B cell (primary cell): ENCODE measurements at regions not wholly inside any gene's neighbourhood (a gene's known extent, or its start where the extent isn't known, plus 50 kb on each side); places are given as distances from the start of the nearest gene placed in this dataset.

ENCODE experiments used
- ATAC-seq: fragments of 200-7000 bp; cut with Tn5 transposase; one replicate; pipeline ENCODE4 v1.10.0; 2021; ENCODE audit warnings: low read depth, mild to moderate bottlenecking, moderate number of reproducible peaks, moderate library complexity
- CTCF ChIA-PET: fragments of 350-600 bp; sonication (Branson Sonifier 250); formaldehyde crosslinking; loops from one replicate; lab custom pipeline; 2021; ENCODE audit warnings: antibody characterized with exemption, inconsistent platforms; lab: Charles Lee
- POLR2A ChIA-PET: fragments of 350-600 bp; sonication (Branson Sonifier 250); formaldehyde crosslinking; loops from one replicate; lab custom pipeline; 2021; ENCODE audit warnings: antibody characterized with exemption; lab: Charles Lee
- DNase-seq: peaks from one replicate; pipeline ENCODE4 v3.0.0; 2013
- H2AFZ ChIP-seq: 2 replicates; pipeline ENCODE4 v1.6.1; 2012; ENCODE audit warnings: mild to moderate bottlenecking, low read depth, low read length; ENCODE audit not compliant: insufficient read depth, poor library complexity, severe bottlenecking
- H3K27ac ChIP-seq, 2 donors: 1 replicate in 1 of 2; 2 replicates in 1 of 2; pipeline ENCODE4 v1.5.1; 2012 to 2013; ENCODE audit warnings: low read length in 2 of 2, mild to moderate bottlenecking in 2 of 2, moderate library complexity in 1 of 2
- H3K27me3 ChIP-seq, 4 experiments: fragments of 200-600 bp in 1 of 4; sonication (generic) in 1 of 4; replicated peaks in 1 of 4; 1 replicate in 2 of 4; 2 replicates in 2 of 4; pipeline versions ENCODE4 v1.6.1 to v1.7.0; 2013 to 2016; ENCODE audit warnings: low read length in 3 of 4, mild to moderate bottlenecking in 2 of 4, mixed read lengths in 1 of 4, moderate library complexity in 1 of 4; ENCODE audit not compliant: insufficient read depth in 4 of 4, control insufficient read depth in 3 of 4; ENCODE audit errors: control extremely low read depth in 1 of 4
- H3K36me3 ChIP-seq, 2 experiments: replicated peaks in 1 of 2; 1 replicate in 1 of 2; 2 replicates in 1 of 2; pipeline versions ENCODE4 v1.6.1 to v1.7.1; 2013; ENCODE audit warnings: low read length in 1 of 2; ENCODE audit not compliant: insufficient read depth in 2 of 2, control insufficient read depth in 1 of 2; ENCODE audit errors: control extremely low read depth in 1 of 2, extremely low read depth in 1 of 2
- H3K4me1 ChIP-seq, 2 donors: fragments of 200-600 bp in 1 of 2; sonication (generic) in 1 of 2; 1 replicate in 1 of 2; 2 replicates in 1 of 2; pipeline versions ENCODE4 v1.5.1 to v1.6.1; 2013 to 2017; ENCODE audit warnings: low read length in 2 of 2; ENCODE audit not compliant: control insufficient read depth in 2 of 2, insufficient read depth in 2 of 2
- H3K4me2 ChIP-seq: replicated peaks from 2 replicates; pipeline ENCODE3; 2012; ENCODE audit warnings: mild to moderate bottlenecking, low read depth, low read length; ENCODE audit not compliant: poor library complexity, severe bottlenecking
- H3K4me3 ChIP-seq, 5 experiments: fragments of 200-600 bp in 1 of 5; sonication (generic) in 1 of 5; 1 replicate in 3 of 5; 2 replicates in 2 of 5; pipeline versions ENCODE4 v1.5.1 to v1.7.0; 2011 to 2016; ENCODE audit warnings: low read length in 4 of 5, mild to moderate bottlenecking in 4 of 5, low read depth in 2 of 5, control low read depth in 1 of 5, moderate library complexity in 1 of 5; ENCODE audit not compliant: insufficient read depth in 1 of 5; ENCODE audit errors: control extremely low read depth in 1 of 5, extremely low read depth in 1 of 5
- H3K79me2 ChIP-seq: fragments of 200-600 bp; sonication (generic); one replicate; pipeline ENCODE4 v1.6.0; 2016; ENCODE audit warnings: low read length; ENCODE audit not compliant: control insufficient read depth, insufficient read depth
- H3K9ac ChIP-seq: fragments of 200-600 bp; sonication (generic); 2 replicates; pipeline ENCODE4 v1.6.1; 2017; ENCODE audit warnings: mild to moderate bottlenecking, low read length, moderate library complexity
- H3K9me3 ChIP-seq, 3 donors: one replicate each; pipeline versions ENCODE4 v1.6.1 to v1.7.1; 2013; ENCODE audit warnings: low read length in 2 of 3; ENCODE audit not compliant: control insufficient read depth in 2 of 3, insufficient read depth in 1 of 3; ENCODE audit errors: control extremely low read depth in 1 of 3
- H4K20me1 ChIP-seq: 2 replicates; pipeline ENCODE4 v1.6.0; 2012; ENCODE audit warnings: mild to moderate bottlenecking, low read length; ENCODE audit not compliant: insufficient read depth, control insufficient read depth, poor library complexity, severe bottlenecking
- H3K27ac Mint-ChIP-seq: one replicate; pipeline ENCODE4 v1.8.0; 2021; ENCODE audit warnings: mixed read lengths
- H3K27me3 Mint-ChIP-seq: one replicate; pipeline ENCODE4 v1.8.0; 2021; ENCODE audit warnings: mixed read lengths
- H3K4me1 Mint-ChIP-seq: one replicate; pipeline ENCODE4 v1.8.0; 2021; ENCODE audit warnings: mixed read lengths
- H3K4me3 Mint-ChIP-seq: one replicate; pipeline ENCODE4 v1.8.0; 2021; ENCODE audit warnings: mixed read lengths
- H3K9me3 Mint-ChIP-seq: one replicate; pipeline ENCODE4 v1.8.0; 2022; ENCODE audit warnings: mixed read lengths; ENCODE audit not compliant: insufficient read depth
- EZH2 ChIP-seq: IDR thresholded peaks from 2 replicates; pipeline ENCODE4 v1.6.1; 2012; ENCODE audit warnings: borderline replicate concordance, low read depth, mild to moderate bottlenecking, moderate library complexity, low read length; ENCODE audit not compliant: insufficient read depth, poor library complexity, severe bottlenecking
- WGBS: methylation state at CpG from one replicate; pipeline ENCODE4 v1.1.5; 2013; ENCODE audit warnings: missing lambda C conversion rate; ENCODE audit not compliant: insufficient coverage; 5-methylcytosine and 5-hydroxymethylcytosine counted together
- intact Hi-C: fragments of 100-400 bp; cut with micrococcal nuclease; formaldehyde crosslinking; loops from one replicate; pipeline ENCODE4 v1.10.0; 2022
- TF ChIP-seq, protein P1 (sequence below): fragments of 200-600 bp; IDR thresholded peaks from one replicate; pipeline ENCODE4 v1.8.0; 2022; ENCODE audit warnings: antibody characterized with exemption, mild to moderate bottlenecking

DNA sequence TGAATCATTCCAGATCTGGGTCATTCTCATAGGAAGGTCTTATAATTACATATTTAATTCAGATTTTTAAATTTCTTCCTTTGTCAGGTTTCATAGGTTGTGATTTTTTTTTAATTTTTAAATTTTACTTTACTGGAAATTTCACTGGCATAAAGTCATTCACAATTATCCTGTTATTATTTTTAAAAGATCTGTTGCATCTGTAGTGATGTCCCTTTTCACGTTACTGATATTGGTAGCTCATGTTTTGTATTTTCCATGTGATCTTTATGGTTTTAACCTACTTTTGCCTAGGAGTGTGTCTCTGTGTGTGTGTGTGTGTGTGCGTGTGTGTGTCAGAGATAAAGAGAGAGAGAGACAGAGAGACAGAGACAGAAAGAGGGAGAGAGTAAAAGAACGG is 216.6 kb upstream of the KCNJ16 start:
- no peak overlapping the region for H3K27ac Mint-ChIP-seq
- H3K4me3 ChIP-seq = no peak overlapping the region

DNA sequence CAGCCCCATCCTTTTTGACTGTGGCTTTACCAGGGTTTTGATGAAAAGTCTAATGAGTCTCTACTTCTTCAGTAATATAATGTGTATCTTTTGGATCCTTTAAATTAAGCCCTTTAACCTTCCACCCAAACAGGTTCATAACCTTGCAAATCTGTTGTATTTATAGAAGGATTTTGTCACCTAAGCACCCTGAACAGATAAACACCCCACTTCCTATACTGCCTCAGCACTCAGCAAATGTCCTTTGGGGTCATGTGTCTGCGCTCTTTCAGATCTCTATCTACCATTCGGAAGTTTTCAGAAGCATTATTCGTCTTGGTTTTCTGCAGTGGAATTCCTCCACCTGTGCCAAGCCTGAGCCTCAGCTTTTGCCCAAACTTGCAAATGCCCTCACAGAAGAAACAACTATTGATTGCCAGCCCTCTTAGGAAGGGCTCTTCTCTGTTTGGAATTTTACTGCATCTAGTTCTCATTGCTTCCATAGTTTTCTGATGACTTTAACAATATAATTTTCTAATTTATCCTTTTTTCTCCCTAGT is 214.8 kb upstream of the KCNJ16 start:
- WGBS = 95% methylated on average over 3 of the region's 3 CpGs
- CTCF ChIA-PET = no interaction called here

More for the DNA sequence above, 216.6 kb upstream of the KCNJ16 start:
- no peak overlapping the region for H3K9ac ChIP-seq
- peaks cover 3 to 6% (median 5%) of the 10 kb centered on the region in 3 donors for H3K9me3 ChIP-seq
- H3K27me3 Mint-ChIP-seq = no peaks in the 10 kb centered on the region
- no peak overlapping the region for H3K27ac ChIP-seq
- intact Hi-C loops = no loop called here
- no peaks in the 10 kb centered on the region for H3K79me2 ChIP-seq
- no peaks in the 10 kb centered on the region for H3K27me3 ChIP-seq
- no peak for DNase-seq
- ChIA-PET POLR2A (no interaction called here), CTCF (no interaction called here)
- no peak overlapping the region for H2AFZ ChIP-seq
- H3K36me3 ChIP-seq = no peaks in the 10 kb centered on the region
- H3K4me2 ChIP-seq = no peak overlapping the region
- no peak for ATAC-seq
- H4K20me1 ChIP-seq = no peaks in the 10 kb centered on the region
- no peaks in the 10 kb centered on the region for H3K4me1 Mint-ChIP-seq
- H3K9me3 Mint-ChIP-seq = peaks cover 9% of the 10 kb centered on the region
- no peaks in the 10 kb centered on the region for H3K4me1 ChIP-seq
- TF ChIP-seq EZH2 = no peak
- TF ChIP-seq, protein P1, sequence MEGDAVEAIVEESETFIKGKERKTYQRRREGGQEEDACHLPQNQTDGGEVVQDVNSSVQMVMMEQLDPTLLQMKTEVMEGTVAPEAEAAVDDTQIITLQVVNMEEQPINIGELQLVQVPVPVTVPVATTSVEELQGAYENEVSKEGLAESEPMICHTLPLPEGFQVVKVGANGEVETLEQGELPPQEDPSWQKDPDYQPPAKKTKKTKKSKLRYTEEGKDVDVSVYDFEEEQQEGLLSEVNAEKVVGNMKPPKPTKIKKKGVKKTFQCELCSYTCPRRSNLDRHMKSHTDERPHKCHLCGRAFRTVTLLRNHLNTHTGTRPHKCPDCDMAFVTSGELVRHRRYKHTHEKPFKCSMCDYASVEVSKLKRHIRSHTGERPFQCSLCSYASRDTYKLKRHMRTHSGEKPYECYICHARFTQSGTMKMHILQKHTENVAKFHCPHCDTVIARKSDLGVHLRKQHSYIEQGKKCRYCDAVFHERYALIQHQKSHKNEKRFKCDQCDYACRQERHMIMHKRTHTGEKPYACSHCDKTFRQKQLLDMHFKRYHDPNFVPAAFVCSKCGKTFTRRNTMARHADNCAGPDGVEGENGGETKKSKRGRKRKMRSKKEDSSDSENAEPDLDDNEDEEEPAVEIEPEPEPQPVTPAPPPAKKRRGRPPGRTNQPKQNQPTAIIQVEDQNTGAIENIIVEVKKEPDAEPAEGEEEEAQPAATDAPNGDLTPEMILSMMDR = no peak
- WGBS = 100% methylated on average over 1 of the region's 3 CpGs
- H3K4me3 Mint-ChIP-seq = no peak overlapping the region

More for the DNA sequence above, 214.8 kb upstream of the KCNJ16 start:
- TF ChIP-seq, protein P1 = no peak
- no peak for TF ChIP-seq EZH2
- H3K4me3 Mint-ChIP-seq = no peak overlapping the region
- peaks cover 9% of the 10 kb centered on the region for H3K9me3 Mint-ChIP-seq
- no peaks in the 10 kb centered on the region for H3K27me3 ChIP-seq
- DNase-seq (no peak), ATAC-seq (no peak)
- no peak overlapping the region for H2AFZ ChIP-seq
- H3K4me1 Mint-ChIP-seq = no peaks in the 10 kb centered on the region
- no peak overlapping the region for H3K27ac Mint-ChIP-seq
- intact Hi-C loops = no loop called here
- H3K9me3 ChIP-seq = peaks cover 3 to 6% (median 5%) of the 10 kb centered on the region in 3 donors
- no peaks in the 10 kb centered on the region for H3K36me3 ChIP-seq
- H3K27me3 Mint-ChIP-seq = no peaks in the 10 kb centered on the region
- H3K4me1 ChIP-seq = no peaks in the 10 kb centered on the region
- POLR2A ChIA-PET = no interaction called here
- no peaks in the 10 kb centered on the region for H4K20me1 ChIP-seq
- H3K4me3 ChIP-seq = no peak overlapping the region
- no peaks in the 10 kb centered on the region for H3K79me2 ChIP-seq
- H3K4me2 ChIP-seq = no peak overlapping the region
- H3K9ac ChIP-seq = no peak overlapping the region
- no peak overlapping the region for H3K27ac ChIP-seq
